IPS DF 6.9 (cell line): ENCODE measurements at regions not wholly inside any gene's neighbourhood (a gene's known extent, or its start where the extent isn't known, plus 50 kb on each side); places are given as distances from the start of the nearest gene placed in this dataset.

Experiments
- DNase-seq: peaks from one replicate; pipeline ENCODE4 v3.0.0-alpha.2; 2013; ENCODE audit warnings: low read depth, low spot score
- H3K27ac ChIP-seq: one replicate; pipeline ENCODE4 v1.5.1; 2013; ENCODE audit warnings: low read length, control low read depth
- H3K27me3 ChIP-seq: 2 replicates; pipeline ENCODE4 v1.6.1; 2013; ENCODE audit warnings: mild to moderate bottlenecking, low read length; ENCODE audit not compliant: control insufficient read depth, insufficient read depth
- H3K36me3 ChIP-seq: 2 replicates; pipeline ENCODE4 v1.6.1; 2013; ENCODE audit warnings: low read length; ENCODE audit not compliant: control insufficient read depth, insufficient read depth
- H3K4me1 ChIP-seq: 2 replicates; pipeline ENCODE4 v1.6.1; 2013; ENCODE audit warnings: low read length; ENCODE audit not compliant: control insufficient read depth, insufficient read depth
- H3K4me3 ChIP-seq: 2 replicates; pipeline ENCODE4 v1.5.1; 2013; ENCODE audit warnings: mild to moderate bottlenecking, low read length
- H3K9me3 ChIP-seq: 2 replicates; pipeline ENCODE4 v1.6.1; 2013; ENCODE audit warnings: low read length, inconsistent platforms; ENCODE audit not compliant: control insufficient read depth, insufficient read depth
- WGBS: extraction: QIAGEN DNeasy Blood & Tissue Kit; methylation state at CpG from one replicate; pipeline ENCODE4 v1.1.7; 2013; ENCODE audit warnings: mixed read lengths, missing lambda C conversion rate; ENCODE audit not compliant: insufficient read length, insufficient coverage; 5-methylcytosine and 5-hydroxymethylcytosine counted together

DNA sequence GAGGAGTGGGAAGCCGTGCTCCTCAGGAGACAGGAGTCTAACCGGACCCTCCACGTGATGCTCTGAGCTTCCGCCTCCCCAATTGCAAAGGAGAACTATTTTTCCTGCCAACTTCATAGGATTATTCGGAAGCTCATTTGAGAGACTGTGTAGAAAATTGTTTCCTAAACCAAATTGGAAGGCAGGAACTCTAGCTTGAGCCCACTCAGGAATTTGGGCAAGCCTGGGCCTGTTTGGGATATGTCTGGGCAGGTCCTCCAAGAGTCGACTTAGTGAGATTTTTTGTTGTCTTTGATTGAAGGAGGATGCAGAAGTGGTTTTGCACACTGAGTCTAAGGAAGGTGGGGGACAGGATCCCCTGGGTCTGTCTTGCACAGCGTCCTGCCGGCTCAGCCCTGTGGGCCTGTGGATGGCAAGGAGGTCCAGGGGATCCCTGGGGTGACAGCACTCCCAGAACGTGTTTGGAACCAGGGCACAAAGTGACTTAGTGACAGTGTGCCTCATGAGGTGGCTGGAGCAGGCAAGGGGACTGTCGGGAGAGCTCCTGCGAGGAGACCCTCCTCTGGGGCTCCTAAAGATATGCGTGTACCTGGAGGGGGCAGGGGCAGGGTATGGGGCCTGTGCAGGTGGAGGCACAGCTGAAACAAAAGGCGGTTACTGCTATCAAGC lies 283.3 kb downstream of the NSG2 start:
- Histone ChIP-seq H3K9me3 (no peaks in the 10 kb centered on the region), H3K4me3 (no peak overlapping the region), H3K36me3 (no peaks in the 10 kb centered on the region), H3K27me3 (no peaks in the 10 kb centered on the region), H3K27ac (no peak overlapping the region), H3K4me1 (peaks cover 2% of the 10 kb centered on the region)
- DNase-seq = no peak
- whole genome bisulfite sequencing = no CpG with 5 or more reads among the region's 13 CpGs

DNA sequence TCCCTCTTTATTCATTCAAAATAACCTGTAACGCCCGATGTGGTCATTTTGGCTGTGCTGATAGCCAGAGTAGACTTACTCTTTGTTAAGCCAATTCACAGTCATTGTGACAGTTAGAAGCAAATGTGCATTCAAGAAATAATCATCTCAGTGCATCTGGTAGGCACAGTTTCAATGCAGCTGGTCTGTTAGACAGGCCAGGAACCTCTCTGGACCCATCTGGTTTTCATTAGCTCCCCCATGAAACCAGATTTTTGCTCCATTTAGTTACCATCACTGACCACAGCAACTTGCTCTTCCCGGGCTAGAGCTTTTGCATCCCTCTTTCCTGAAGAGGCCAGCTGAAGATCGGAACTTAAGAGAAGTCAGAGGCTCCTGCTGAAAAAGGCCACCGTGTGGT lies 284.2 kb downstream of the NSG2 start:
- Histone ChIP-seq H3K4me1 (peaks cover 2% of the 10 kb centered on the region), H3K4me3 (no peak overlapping the region), H3K9me3 (no peaks in the 10 kb centered on the region), H3K27me3 (no peaks in the 10 kb centered on the region), H3K36me3 (no peaks in the 10 kb centered on the region), H3K27ac (no peak overlapping the region)
- DNase-seq = no peak
- no CpG with 5 or more reads among the region's 5 CpGs for WGBS

DNA sequence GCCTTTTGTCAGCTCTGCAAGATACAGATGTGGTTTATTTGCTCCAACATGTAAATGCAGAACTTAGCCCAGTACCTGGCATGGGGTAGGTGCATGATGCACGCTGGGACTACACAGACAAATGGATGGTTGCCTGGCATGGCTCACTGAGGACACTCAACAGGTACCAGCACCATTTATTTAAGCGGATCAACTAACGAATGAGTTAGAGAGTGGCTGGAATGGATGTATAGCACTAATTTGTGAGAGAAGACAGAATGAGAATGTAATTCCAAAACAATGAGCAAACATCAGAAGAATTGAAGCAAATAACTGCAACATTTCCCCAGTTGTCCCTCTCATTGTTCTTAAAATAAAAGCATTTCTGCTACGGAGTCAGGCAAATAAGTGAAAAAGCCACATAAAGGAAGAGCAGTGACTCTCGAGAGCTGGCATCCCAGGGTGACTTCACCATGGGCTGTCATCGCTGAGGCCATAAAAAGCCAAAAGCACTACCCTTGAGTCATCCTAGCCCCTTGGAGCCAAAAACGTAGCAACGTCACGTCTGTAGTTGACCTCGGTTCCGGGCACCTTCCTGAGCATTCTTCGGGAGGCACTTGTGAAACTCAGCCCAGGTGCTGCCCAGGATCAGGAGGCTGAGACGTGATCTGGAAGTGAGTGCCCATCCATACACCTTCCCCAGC lies 290.3 kb downstream of the NSG2 start:
- H3K9me3 ChIP-seq = no peaks in the 10 kb centered on the region
- H3K27ac ChIP-seq = no peak overlapping the region
- no peak for DNase-seq
- no peaks in the 10 kb centered on the region for H3K36me3 ChIP-seq
- no CpG with 5 or more reads among the region's 13 CpGs for WGBS
- H3K4me3 ChIP-seq = no peak overlapping the region
- no peaks in the 10 kb centered on the region for H3K27me3 ChIP-seq
- H3K4me1 ChIP-seq = no peaks in the 10 kb centered on the region

- WGBS = 100% methylated on average over 1 of the region's 5 CpGs
- no peak overlapping the region for H3K4me3 ChIP-seq
- no peak for DNase-seq
- H3K36me3 ChIP-seq = no peaks in the 10 kb centered on the region
- no peak overlapping the region for H3K27ac ChIP-seq
- no peaks in the 10 kb centered on the region for H3K4me1 ChIP-seq
- no peaks in the 10 kb centered on the region for H3K27me3 ChIP-seq
- no peaks in the 10 kb centered on the region for H3K9me3 ChIP-seq
Measured at GRCh38 chr5:174336479-174336878, 291.0 kb downstream of the NSG2 start.

DNA sequence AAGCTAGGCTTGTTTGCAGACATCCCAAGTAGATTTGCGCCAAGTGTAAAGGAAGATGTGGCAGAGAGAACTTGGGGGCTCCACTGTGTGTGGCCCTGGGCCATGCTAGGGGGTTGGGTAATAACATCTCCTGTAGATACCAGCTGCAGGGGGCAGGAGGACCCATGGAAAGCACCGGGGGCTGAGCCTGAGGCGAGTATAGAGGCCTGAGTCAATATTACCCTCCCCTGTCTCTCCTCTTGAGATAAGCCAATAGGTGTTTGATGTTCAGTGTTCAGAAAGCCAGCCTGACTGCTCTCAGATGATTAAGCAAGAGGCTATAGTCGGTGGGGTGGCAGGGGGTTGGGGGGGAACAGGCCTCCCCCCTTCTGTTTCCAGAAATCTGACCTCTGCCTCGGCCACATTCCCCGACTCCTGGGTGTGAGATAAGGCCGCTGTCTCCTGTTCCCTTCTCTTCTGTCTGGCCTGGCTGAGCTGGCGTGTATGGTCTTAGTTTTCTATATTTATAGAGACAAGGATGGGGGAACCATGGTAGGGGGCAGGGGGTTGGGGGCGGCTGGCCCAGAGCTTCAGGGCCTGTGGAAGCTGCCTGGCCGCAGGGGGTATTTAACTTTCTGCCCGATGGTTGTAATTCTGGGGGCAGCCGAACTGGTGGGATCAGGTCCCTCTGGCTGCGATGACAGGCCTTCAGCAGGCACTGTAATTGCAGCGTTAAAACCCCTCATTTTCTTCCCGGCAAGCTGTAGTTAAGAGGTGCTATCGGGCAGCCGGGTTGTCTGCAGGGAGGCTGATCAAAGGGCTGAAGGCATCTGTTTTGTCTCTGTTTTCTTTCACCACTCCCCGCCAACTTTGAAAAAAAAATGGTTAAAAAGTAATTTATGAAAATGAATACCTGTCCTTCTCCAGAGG lies 292.0 kb downstream of the NSG2 start:
- no peak overlapping the region for H3K4me3 ChIP-seq
- H3K27ac ChIP-seq = no peak overlapping the region
- WGBS = no CpG with 5 or more reads among the region's 18 CpGs
- no peaks in the 10 kb centered on the region for H3K4me1 ChIP-seq
- no peak for DNase-seq
- H3K27me3 ChIP-seq = no peaks in the 10 kb centered on the region
- H3K36me3 ChIP-seq = no peaks in the 10 kb centered on the region
- H3K9me3 ChIP-seq = no peaks in the 10 kb centered on the region

GRCh38 chr5:174338185-174339010 lies 292.9 kb downstream of the NSG2 start:
- WGBS = no CpG with 5 or more reads among the region's 13 CpGs
- no peak for DNase-seq
- Histone ChIP-seq H3K9me3 (no peaks in the 10 kb centered on the region), H3K4me1 (no peaks in the 10 kb centered on the region), H3K27ac (no peak overlapping the region), H3K36me3 (no peaks in the 10 kb centered on the region), H3K4me3 (no peak overlapping the region), H3K27me3 (no peaks in the 10 kb centered on the region)

DNA sequence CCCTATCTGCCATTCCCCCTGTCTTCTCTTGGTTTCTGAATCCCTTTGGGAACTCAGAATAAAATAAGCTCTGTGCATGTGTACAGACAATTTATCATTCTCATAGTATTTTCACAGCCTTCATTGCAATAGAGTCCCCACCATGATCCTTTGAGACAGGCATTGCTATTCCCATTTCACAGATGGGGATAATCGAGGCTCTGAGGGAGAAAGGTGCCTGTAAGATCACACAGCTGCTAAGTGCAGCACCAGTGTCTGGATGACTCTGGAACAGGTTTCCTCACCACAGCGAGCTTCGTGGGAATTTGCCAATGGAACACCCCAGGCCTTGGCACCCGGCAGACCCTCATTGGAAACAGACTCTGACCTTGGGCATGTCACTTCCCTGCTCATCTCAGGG lies 293.6 kb downstream of the NSG2 start:
- H3K4me3 ChIP-seq = no peak overlapping the region
- H3K27ac ChIP-seq = no peak overlapping the region
- H3K9me3 ChIP-seq = no peaks in the 10 kb centered on the region
- no peaks in the 10 kb centered on the region for H3K36me3 ChIP-seq
- H3K27me3 ChIP-seq = no peaks in the 10 kb centered on the region
- WGBS = no CpG with 5 or more reads among the region's 4 CpGs
- no peaks in the 10 kb centered on the region for H3K4me1 ChIP-seq
- no peak for DNase-seq

DNA sequence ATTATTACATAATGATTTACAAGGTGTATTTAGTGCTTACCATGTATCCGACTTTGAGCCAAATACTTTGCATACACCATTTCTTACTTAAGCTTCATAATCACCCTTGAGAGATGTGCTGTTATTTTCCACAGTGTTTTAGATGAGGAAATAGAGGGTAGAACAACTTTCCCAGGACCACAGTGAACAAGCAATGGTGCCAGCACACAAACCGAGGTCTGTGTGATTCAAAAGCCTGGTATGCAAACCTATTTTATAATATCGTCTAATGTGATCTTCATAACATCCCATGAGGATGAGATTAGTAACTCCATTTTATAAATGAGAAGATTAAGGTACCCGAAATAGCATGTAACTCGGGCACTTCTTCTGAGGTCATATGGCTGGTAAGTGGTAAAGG lies 294.7 kb downstream of the NSG2 start:
- no peak overlapping the region for H3K27ac ChIP-seq
- H3K4me3 ChIP-seq = no peak overlapping the region
- no peaks in the 10 kb centered on the region for H3K9me3 ChIP-seq
- WGBS = no CpG with 5 or more reads among the region's 5 CpGs
- H3K36me3 ChIP-seq = no peaks in the 10 kb centered on the region
- no peaks in the 10 kb centered on the region for H3K4me1 ChIP-seq
- no peak for DNase-seq
- H3K27me3 ChIP-seq = no peaks in the 10 kb centered on the region

DNA sequence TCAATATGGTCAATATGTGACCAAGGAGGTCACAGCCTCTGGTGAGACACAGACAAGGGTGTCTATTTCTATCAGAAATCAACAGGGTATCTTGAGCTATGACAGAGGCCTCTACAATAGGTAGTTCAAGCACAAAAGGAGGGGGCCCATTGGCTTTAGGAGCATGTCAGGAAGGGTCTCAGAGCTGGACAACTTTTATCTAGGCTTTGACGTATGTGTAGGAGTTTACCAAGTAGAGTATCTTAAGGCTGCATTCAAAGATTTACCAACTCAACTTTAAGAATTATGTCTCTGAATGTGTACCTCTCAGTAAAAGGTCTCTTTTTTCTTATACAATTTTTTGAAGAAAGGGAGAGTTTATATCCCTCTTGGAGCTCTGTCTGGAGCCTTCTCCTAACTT lies 297.2 kb downstream of the NSG2 start:
- WGBS = no CpG with 5 or more reads among the region's 1 CpG

DNA sequence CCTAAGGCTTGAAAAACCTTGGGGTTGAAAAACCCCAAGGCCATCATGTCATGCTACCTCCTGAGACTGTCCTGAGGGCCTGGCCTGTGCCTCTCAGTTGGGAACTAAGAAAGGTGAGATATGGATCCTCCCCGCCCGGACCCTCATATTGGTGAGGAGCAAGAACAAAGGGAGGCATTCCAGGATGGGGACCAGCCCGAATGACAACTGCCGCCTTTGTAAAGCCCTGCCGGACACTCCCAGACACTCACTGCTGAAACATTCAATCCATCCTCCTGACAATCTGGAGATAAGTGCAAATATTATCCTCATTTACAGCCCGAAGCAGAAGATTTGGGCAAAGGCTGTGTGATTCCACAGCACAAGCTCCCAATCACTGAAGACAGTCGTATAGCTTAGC lies 298.3 kb downstream of the NSG2 start:
- DNase-seq = no peak
- Histone ChIP-seq H3K27ac (no peak overlapping the region), H3K4me1 (no peaks in the 10 kb centered on the region), H3K9me3 (no peaks in the 10 kb centered on the region), H3K27me3 (no peaks in the 10 kb centered on the region), H3K4me3 (no peak overlapping the region), H3K36me3 (no peaks in the 10 kb centered on the region)
- WGBS = no CpG with 5 or more reads among the region's 7 CpGs

More for the DNA sequence above, 297.2 kb downstream of the NSG2 start:
- no peak for DNase-seq
- H3K27me3 ChIP-seq = no peaks in the 10 kb centered on the region
- no peaks in the 10 kb centered on the region for H3K4me1 ChIP-seq
- H3K4me3 ChIP-seq = no peak overlapping the region
- H3K36me3 ChIP-seq = no peaks in the 10 kb centered on the region
- no peaks in the 10 kb centered on the region for H3K9me3 ChIP-seq
- no peak overlapping the region for H3K27ac ChIP-seq
